Activated T-cell treated with anti-CD3 and anti-CD28 coated beads for 48 hours (primary cell): ENCODE measurements at regions not wholly inside any gene's neighbourhood (a gene's known extent, or its start where the extent isn't known, plus 50 kb on each side); places are given as distances from the start of the nearest gene placed in this dataset.

Experiments
- DNase-seq: peaks from one replicate; pipeline ENCODE4 v3.0.0-alpha.2; 2020; ENCODE audit warnings: low read depth

- DNase-seq: no peak
Observed at GRCh38 chr13:53204598-53204997, 176.0 kb downstream of the OLFM4 start.

- no peak for DNase-seq
Observed at GRCh38 chr13:53206455-53206854, 177.8 kb downstream of the OLFM4 start.

- no peak for DNase-seq
Observed at GRCh38 chr13:53207556-53207955, 178.9 kb downstream of the OLFM4 start.

GRCh38 chr13:53214433-53214832 is 185.8 kb downstream of the OLFM4 start:
- no peak for DNase-seq

GRCh38 chr13:53215563-53215962 is 186.9 kb downstream of the OLFM4 start:
- DNase-seq: no peak

GRCh38 chr13:53216773-53217172 is 188.2 kb downstream of the OLFM4 start:
- no peak for DNase-seq

GRCh38 chr13:53217194-53217593 is 188.6 kb downstream of the OLFM4 start:
- DNase-seq: no peak

- no peak for DNase-seq
Observed at GRCh38 chr13:53220038-53220437, 191.4 kb downstream of the OLFM4 start.

- no peak for DNase-seq
Observed at GRCh38 chr13:53237696-53238095, 209.1 kb downstream of the OLFM4 start.

GRCh38 chr13:53238261-53238660 is 209.6 kb downstream of the OLFM4 start:
- DNase-seq: no peak

GRCh38 chr13:53240401-53241025 is 211.9 kb downstream of the OLFM4 start:
- DNase-seq: no peak

GRCh38 chr13:53241891-53242348 is 213.3 kb downstream of the OLFM4 start:
- no peak for DNase-seq

GRCh38 chr13:53249236-53249635 is 220.6 kb downstream of the OLFM4 start:
- no peak for DNase-seq

GRCh38 chr13:53250272-53250875 is 221.8 kb downstream of the OLFM4 start:
- no peak for DNase-seq

GRCh38 chr13:53250977-53251376 is 222.4 kb downstream of the OLFM4 start:
- DNase-seq: no peak

- DNase-seq: no peak
Observed at GRCh38 chr13:53254500-53254899, 225.9 kb downstream of the OLFM4 start.

GRCh38 chr13:53255795-53256194 is 227.2 kb downstream of the OLFM4 start:
- DNase-seq: no peak

GRCh38 chr13:53260594-53260993 is 232.0 kb downstream of the OLFM4 start:
- DNase-seq: no peak

- no peak for DNase-seq
Observed at GRCh38 chr13:53264751-53265385, 236.3 kb downstream of the OLFM4 start.

GRCh38 chr13:53266757-53267156 is 238.1 kb downstream of the OLFM4 start:
- DNase-seq: no peak

GRCh38 chr13:53269634-53270033 is 241.0 kb downstream of the OLFM4 start:
- DNase-seq: no peak

GRCh38 chr13:53272873-53273272 is 244.3 kb downstream of the OLFM4 start:
- DNase-seq: no peak

GRCh38 chr13:53276265-53276664 is 247.7 kb downstream of the OLFM4 start:
- no peak for DNase-seq

GRCh38 chr13:53281677-53282076 is 253.1 kb downstream of the OLFM4 start:
- DNase-seq: no peak
